IMR-90 (cell line): ENCODE measurements at regions not wholly inside any gene's neighbourhood (a gene's known extent, or its start where the extent isn't known, plus 50 kb on each side); places are given as distances from the start of the nearest gene placed in this dataset.
A peak's percentile ranks its signal among the peaks of the same experiment; 100 is the strongest.

Experiments used
- ATAC-seq: fragments of 200-7000 bp; cut with Tn5 transposase; 2 replicates; pipeline ENCODE4 v1.9.1; 2020; ENCODE audit warnings: low read depth, mild to moderate bottlenecking, moderate library complexity
- BruUV-seq: library from RNA; stranded (reverse); fragments of 400-500 nt; replicated peaks from 2 replicates; lab custom pipeline; 2021; lab: Mats Ljungman, UMichigan
- CTCF ChIA-PET: fragments of 300-600 bp; formaldehyde crosslinking; extraction: SDS; loops from one replicate; lab custom pipeline; 2021; ENCODE audit warnings: antibody characterized with exemption; lab: Yijun Ruan, JAX
- POLR2A ChIA-PET: fragments of 300-600 bp; sonication (Branson Sonifier 250); formaldehyde crosslinking; loops from one replicate; lab custom pipeline; 2022; ENCODE audit warnings: antibody characterized with exemption; ENCODE audit not compliant: unreplicated experiment; lab: Charles Lee
- DNase-seq: peaks from one replicate; pipeline ENCODE4 v3.0.0; 2013
- H2AFZ ChIP-seq: replicated peaks from 2 replicates; pipeline ENCODE3; 2013; ENCODE audit warnings: low read length, mild to moderate bottlenecking; ENCODE audit not compliant: poor library complexity
- H2AK5ac ChIP-seq: 2 replicates; pipeline ENCODE4 v1.6.1; 2013; ENCODE audit warnings: low read depth, low read length, inconsistent platforms
- H2AK9ac ChIP-seq: replicated peaks from 2 replicates; pipeline ENCODE3; 2013; ENCODE audit warnings: mild to moderate bottlenecking, low read depth, low read length, moderate library complexity; ENCODE audit not compliant: poor library complexity
- H2BK120ac ChIP-seq: 2 replicates; pipeline ENCODE4 v1.6.1; 2013; ENCODE audit warnings: low read depth, low read length, inconsistent platforms
- H2BK15ac ChIP-seq: 3 replicates; pipeline ENCODE4 v1.6.1; 2013; ENCODE audit warnings: low read depth, low read length, inconsistent platforms
- H2BK20ac ChIP-seq: 2 replicates; pipeline ENCODE4 v1.6.1; 2013; ENCODE audit warnings: low read depth, mild to moderate bottlenecking, inconsistent platforms, low read length, moderate library complexity
- H2BK5ac ChIP-seq: 2 replicates; pipeline ENCODE4 v1.6.1; 2013; ENCODE audit warnings: mild to moderate bottlenecking, low read depth, low read length, inconsistent platforms; ENCODE audit not compliant: poor library complexity, severe bottlenecking
- H3K14ac ChIP-seq: replicated peaks from 2 replicates; pipeline ENCODE4 v1.6.1; 2013; ENCODE audit warnings: low read depth, low read length, inconsistent platforms
- H3K18ac ChIP-seq: 2 replicates; pipeline ENCODE4 v1.6.1; 2013; ENCODE audit warnings: low read depth, low read length, control low read depth
- H3K23ac ChIP-seq: 2 replicates; pipeline ENCODE4 v1.6.1; 2013; ENCODE audit warnings: low read depth, low read length, inconsistent platforms
- H3K27ac ChIP-seq: 2 replicates; pipeline ENCODE4 v1.5.1; 2013; ENCODE audit warnings: mild to moderate bottlenecking, control low read depth, low read length; ENCODE audit not compliant: insufficient read depth
- H3K27me3 ChIP-seq: 2 replicates; pipeline ENCODE4 v1.6.1; 2013; ENCODE audit warnings: low read length; ENCODE audit not compliant: control insufficient read depth, insufficient read depth
- H3K36me3 ChIP-seq: 2 replicates; pipeline ENCODE4 v1.6.1; 2013; ENCODE audit warnings: low read length, mixed read lengths; ENCODE audit not compliant: control insufficient read depth, insufficient read depth
- H3K4ac ChIP-seq: 2 replicates; pipeline ENCODE4 v1.6.1; 2013; ENCODE audit warnings: low read depth, low read length, inconsistent platforms
- H3K4me1 ChIP-seq: 2 replicates; pipeline ENCODE4 v1.6.1; 2013; ENCODE audit warnings: low read length, mixed read lengths; ENCODE audit not compliant: control insufficient read depth, insufficient read depth
- H3K4me2 ChIP-seq: 2 replicates; pipeline ENCODE4 v1.6.1; 2013; ENCODE audit warnings: low read depth, mild to moderate bottlenecking, control low read depth, low read length, moderate library complexity
- H3K4me3 ChIP-seq: 2 replicates; pipeline ENCODE4 v1.5.1; 2013; ENCODE audit warnings: low read depth, mild to moderate bottlenecking, control low read depth, low read length, moderate library complexity; ENCODE audit not compliant: insufficient read depth
- H3K56ac ChIP-seq: 2 replicates; pipeline ENCODE4 v1.6.1; 2013; ENCODE audit warnings: low read length, inconsistent platforms; ENCODE audit not compliant: insufficient read depth; ENCODE audit errors: extremely low read depth
- H3K79me1 ChIP-seq, 2 experiments: 2 replicates each; pipeline ENCODE4 v1.6.1; 2013; ENCODE audit warnings: low read length in 2 of 2, inconsistent platforms in 1 of 2, low read depth in 1 of 2
- H3K9ac ChIP-seq: 2 replicates; pipeline ENCODE4 v1.6.1; 2013; ENCODE audit warnings: low read depth, low read length, control low read depth
- H3K9me1 ChIP-seq: 2 replicates; pipeline ENCODE4 v1.6.1; 2013; ENCODE audit warnings: low read length, inconsistent platforms; ENCODE audit not compliant: insufficient read depth
- H3K9me3 ChIP-seq: 2 replicates; pipeline ENCODE4 v1.6.1; 2013; ENCODE audit warnings: low read length; ENCODE audit not compliant: control insufficient read depth, insufficient read depth
- H4K20me1 ChIP-seq: 2 replicates; pipeline ENCODE4 v1.6.1; 2013; ENCODE audit warnings: low read length, inconsistent platforms; ENCODE audit not compliant: insufficient read depth
- H4K5ac ChIP-seq: 2 replicates; pipeline ENCODE4 v1.6.1; 2013; ENCODE audit warnings: mild to moderate bottlenecking, low read depth, low read length, control low read depth
- H4K8ac ChIP-seq, 2 experiments: 2 replicates each; pipeline ENCODE4 v1.6.1; 2013; ENCODE audit warnings: low read depth in 2 of 2, low read length in 2 of 2, control low read depth in 1 of 2, inconsistent platforms in 1 of 2
- H4K91ac ChIP-seq: 2 replicates; pipeline ENCODE4 v1.6.1; 2013; ENCODE audit warnings: low read depth, low read length, inconsistent platforms; ENCODE audit not compliant: insufficient read depth
- FOS ChIP-seq: fragments of 150-350 bp; IDR thresholded peaks from 2 replicates; pipeline ENCODE4 v1.6.1; 2016; ENCODE audit warnings: low read depth, low read length
- SMC3 ChIP-seq: fragments of 150-350 bp; IDR thresholded peaks from 2 replicates; pipeline ENCODE4 v1.6.1; 2016; ENCODE audit warnings: low read depth, mild to moderate bottlenecking, antibody characterized with exemption, low read length, moderate library complexity
- WGBS, 2 experiments: methylation state at CpG; one replicate each; pipeline versions ENCODE4 v1.1.5 to v1.1.7; 2013; ENCODE audit warnings: missing lambda C conversion rate in 2 of 2; ENCODE audit not compliant: insufficient read length in 1 of 2; ENCODE audit errors: extremely low coverage in 2 of 2; 5-methylcytosine and 5-hydroxymethylcytosine counted together
- dilution Hi-C: fragments of 300-500 bp; cut with HindIII; formaldehyde crosslinking; loops from one replicate; pipeline ENCODE4 v1.14.3; 2018; ENCODE audit warnings: low sequenced_read_pairs; ENCODE audit not compliant: unreplicated experiment
- in situ Hi-C: fragments of 300-500 bp; cut with MboI; formaldehyde crosslinking; loops from 3 replicates; pipeline ENCODE4 v1.14.3; 2019; ENCODE audit warnings: low sequenced_read_pairs, inconsistent platforms, mixed read lengths
- intact Hi-C: fragments of 100-400 bp; cut with micrococcal nuclease; formaldehyde crosslinking; loops from 2 replicates; pipeline ENCODE4 v1.10.0; 2022

DNA sequence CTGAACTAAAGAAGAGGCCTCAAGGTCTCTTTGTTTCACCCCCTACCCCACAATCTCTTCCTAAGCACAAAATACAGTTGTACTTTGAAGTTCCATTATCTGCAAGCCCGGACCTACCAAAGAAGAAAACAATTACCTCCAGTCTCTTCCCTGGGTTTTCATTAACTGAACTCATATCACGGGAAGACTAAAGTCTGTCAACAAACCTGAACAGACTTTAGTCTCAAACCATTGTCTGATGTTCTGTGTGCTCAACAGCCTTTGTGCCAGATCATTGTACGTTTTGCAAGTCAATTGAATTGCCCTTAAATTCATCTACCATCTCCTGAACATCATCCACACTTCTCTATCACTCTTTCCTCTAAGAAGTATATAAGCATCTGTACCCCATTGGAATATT, 1021.9 kb upstream of the CDH2 start:
- WGBS, 2 experiments, result 92% methylated on average over 2 of the region's 3 CpGs; no CpG with 5 or more reads in 1 of the 2 experiments
- POLR2A ChIA-PET, result no interaction called here
- no peak overlapping the region for H4K91ac ChIP-seq

More for the DNA sequence above, 1021.9 kb upstream of the CDH2 start:
- Histone ChIP-seq H3K4me2 (no peak overlapping the region), H3K4me3 (no peak overlapping the region), H3K56ac (no peak overlapping the region), H4K5ac (no peak overlapping the region), H3K18ac (no peak overlapping the region), H2AK9ac (no peak overlapping the region), H4K8ac (no peak overlapping the region), H3K9me3 (no peaks in the 10 kb centered on the region), H3K4ac (no peak overlapping the region), H2AK5ac (no peak overlapping the region), H3K36me3 (no peaks in the 10 kb centered on the region), H3K27me3 (no peaks in the 10 kb centered on the region), H4K20me1 (no peaks in the 10 kb centered on the region), H2BK120ac (peak overlapping the region; percentile 29; the same call in 1 of the 2 replicates), H2BK20ac (no peak overlapping the region), H2BK5ac (no peak overlapping the region), H2BK15ac (no peak overlapping the region), H3K23ac (no peak overlapping the region), H3K9me1 (no peaks in the 10 kb centered on the region), H3K4me1 (no peaks in the 10 kb centered on the region), H2AFZ (no peak overlapping the region), H3K27ac (no peak overlapping the region), H3K9ac (no peak overlapping the region), H3K14ac (no peak overlapping the region), H3K79me1 (no peaks in the 10 kb centered on the region)
- CTCF ChIA-PET, result no interaction called here
- ATAC-seq, result no peak
- intact Hi-C loops (loop anchor here (10.0 kb wide), 1 partner anchor 236 kb away; no protein-coding TSS in a partner anchor), in situ Hi-C loops (no loop called here), dilution Hi-C loops (no loop called here)
- DNase-seq, result no peak
- no TSS peak for BruUV-seq
- TF ChIP-seq FOS, result no peak
- no peak for TF ChIP-seq SMC3
